ENCODE measurements at regions not wholly inside any gene's neighbourhood (a gene's known extent, or its start where the extent isn't known, plus 50 kb on each side); places are given as distances from the start of the nearest gene placed in this dataset.
A peak's percentile ranks its signal among the peaks of the same experiment; 100 is the strongest.

DNA sequence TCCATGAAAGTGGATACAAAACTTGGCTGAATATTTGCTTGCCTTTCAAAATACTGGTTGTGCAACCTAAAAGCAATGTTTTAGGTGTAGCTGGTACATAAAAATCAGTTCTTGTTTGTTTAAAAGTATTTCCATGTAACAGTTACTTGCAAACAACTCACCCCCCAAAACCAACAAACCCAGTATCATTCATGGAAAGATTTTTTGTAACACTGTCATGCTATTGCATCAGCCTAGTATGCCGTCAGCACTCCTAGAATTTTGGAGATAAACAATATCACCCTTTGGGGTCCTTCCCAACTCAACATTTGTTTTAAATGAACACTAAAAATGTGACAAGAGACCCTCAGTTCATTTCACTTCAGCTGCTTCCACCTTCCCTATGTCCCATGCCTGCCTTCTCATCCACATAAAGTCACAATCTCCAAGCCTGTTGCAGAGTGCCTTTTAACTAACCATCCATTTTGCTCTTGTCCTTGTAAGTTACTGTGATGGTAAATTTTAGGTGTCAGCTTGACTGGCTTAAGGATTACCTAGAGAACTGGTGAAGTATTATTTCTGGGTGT is 425.3 kb downstream of the DUSP10 start:
- no peak for DNase-seq

DNA sequence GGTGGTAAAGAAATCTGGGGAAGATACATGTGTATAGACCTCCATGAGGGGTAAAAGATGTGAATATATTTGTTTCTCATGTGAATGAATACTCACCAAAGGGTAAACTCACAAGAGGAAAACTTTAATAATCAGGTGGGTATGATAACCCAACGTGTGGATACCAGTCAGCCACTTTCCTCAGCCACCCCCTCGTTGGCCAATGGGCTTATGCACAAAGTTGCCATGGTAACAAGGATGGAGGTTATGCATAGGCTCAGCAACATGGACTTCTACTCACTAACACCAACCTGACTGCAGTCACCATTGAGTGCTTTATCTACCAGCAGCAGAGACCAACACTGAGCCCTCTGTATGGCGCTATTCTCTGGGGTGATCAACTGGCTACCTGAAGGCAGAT is 424.4 kb downstream of the DUSP10 start:
- no peak for DNase-seq

- no peak for DNase-seq
Measured at GRCh38 chr1:221327954-221328353, 413.9 kb downstream of the DUSP10 start.

GRCh38 chr1:221328371-221328770 is 413.5 kb downstream of the DUSP10 start:
- DNase-seq, result no peak

GRCh38 chr1:221331273-221332183 is 410.4 kb downstream of the DUSP10 start:
- no peak for DNase-seq

DNA sequence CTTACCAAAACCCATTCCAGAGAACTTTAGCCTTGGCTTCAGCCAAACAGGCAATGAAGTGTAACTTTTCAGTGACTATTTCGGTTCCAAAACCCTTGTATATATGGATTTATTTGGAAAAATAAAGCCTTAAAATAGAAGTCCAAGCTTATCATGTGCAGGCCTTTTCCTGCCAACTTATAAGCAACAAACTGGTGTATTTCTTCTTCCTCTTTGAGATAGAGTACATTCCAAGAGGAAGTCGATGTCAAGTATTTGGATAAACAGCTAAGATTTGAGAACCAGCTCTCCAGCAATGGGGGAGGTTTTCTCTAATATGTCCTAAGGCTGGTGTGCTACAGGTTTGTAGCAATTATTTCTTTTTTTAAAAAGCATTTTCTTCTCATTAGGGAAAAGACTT is 407.8 kb downstream of the DUSP10 start:
- no peak for DNase-seq

GRCh38 chr1:221335161-221336101 is 406.5 kb downstream of the DUSP10 start:
- peak; percentile 1 for DNase-seq

DNA sequence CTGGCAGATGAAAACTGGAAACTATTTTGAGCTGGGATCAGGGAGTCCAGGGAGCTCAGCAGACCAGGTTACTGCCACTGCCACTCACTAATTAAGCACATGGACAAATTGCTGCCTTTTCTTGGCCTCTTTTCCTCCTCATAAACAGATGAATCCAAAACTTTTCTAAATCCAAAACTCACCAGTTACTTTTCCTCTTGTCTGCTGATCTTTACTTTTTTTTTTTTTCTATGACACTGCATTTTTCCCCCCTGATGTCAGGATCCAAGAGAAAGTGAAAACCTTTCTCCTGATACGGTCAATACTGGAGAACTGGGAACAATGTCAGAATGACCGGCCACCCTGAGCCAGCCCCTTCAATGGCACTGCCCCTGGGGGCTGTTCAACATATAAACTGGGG is 405.8 kb downstream of the DUSP10 start:
- no peak for DNase-seq

DNA sequence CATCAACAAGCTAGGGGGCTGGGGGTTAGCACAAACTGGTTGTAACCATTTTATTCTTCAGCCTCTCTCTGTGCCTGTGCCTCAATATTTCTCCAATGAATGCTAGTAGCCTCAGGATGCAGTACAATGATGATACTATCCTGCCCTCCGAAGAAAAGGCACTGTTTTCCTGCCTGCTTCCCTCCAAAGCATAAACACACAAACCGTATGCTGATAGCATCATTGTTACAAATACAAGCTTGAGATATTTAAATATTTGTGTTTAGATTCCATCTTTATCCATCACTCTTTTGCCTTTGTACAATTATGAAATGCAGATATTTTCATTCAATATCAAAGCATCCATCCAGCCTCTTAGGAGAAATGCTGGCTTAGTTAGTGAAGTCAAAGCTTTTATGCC is 404.8 kb downstream of the DUSP10 start:
- no peak for DNase-seq

DNA sequence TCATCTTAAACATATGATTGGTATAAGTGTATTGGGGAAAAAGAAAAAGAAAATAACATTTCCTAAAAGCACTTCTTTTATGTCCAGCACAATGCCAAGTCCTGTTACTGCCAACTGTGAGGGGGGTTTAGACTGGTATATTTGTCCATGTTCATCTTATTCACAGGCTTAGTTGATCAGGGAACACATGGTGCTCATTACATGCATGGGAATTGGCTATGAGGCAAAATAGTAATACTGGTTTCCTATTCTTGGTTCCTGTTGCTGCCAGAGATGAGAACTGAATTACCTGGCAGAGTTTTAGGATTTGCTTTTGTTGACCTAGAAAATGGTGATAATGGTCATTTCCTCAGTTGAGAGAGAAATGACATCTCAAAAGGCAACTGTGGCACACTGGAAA is 398.8 kb downstream of the DUSP10 start:
- DNase-seq, result no peak

DNA sequence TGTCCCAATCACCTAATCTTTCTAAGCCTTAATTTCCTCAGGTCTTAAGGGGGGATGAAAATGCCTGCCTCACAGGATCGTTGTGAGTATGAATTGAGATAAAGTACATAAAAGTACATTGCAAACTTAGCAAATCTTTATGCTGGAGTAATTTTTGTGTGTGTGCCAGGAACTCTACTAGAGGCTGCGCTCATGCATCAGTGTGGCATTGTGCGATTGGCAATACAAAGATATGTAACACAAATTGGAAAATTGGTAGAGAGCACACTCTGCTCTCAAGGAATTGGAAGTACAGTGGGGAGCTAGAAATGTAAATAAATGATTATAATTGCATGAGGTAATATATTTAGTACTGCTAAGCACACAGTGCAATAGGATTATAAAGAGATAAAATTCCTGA is 398.3 kb downstream of the DUSP10 start:
- DNase-seq, result no peak

- no peak for DNase-seq
Measured at GRCh38 chr1:221344693-221345092, 397.2 kb downstream of the DUSP10 start.

- DNase-seq, result no peak
Measured at GRCh38 chr1:221347706-221348105, 394.2 kb downstream of the DUSP10 start.

DNA sequence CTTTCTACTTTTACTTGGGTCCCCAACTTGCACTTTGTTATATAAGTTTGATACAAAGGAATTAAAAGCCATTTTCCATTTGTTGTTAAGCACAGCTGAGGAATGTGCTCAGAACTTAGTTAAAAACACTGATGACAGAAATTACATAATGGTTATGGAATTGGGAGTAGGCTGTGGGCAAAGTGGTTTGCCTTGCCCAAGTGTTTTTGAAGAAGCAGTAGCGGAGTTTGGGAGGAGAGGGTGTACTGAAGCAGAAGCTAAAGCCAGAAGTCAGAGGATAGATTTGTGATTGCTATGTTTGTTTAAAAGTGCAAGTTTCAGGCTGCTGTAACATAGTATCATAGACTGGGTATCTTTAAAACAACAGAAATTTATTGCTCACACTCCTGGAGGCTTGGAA is 391.8 kb downstream of the DUSP10 start:
- no peak for DNase-seq

DNA sequence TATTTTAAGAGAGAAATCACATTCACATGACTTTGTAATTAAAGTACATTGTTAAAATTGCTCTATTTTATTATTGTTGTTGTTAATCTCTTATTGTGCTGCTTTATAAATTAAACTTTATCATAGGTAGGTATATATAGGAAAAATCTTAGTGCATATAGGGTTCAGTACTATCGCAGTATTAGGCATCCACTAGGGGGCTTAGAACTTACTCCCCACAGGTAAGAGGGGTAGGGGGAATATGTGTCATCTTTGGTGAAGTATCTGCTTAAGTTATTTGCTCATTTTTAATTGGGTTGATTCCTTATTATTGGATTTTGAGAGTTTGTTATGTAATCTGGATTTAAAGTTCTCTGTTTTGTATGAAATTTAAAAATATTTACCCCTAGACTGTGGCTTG is 385.2 kb downstream of the DUSP10 start:
- DNase-seq, result no peak

- no peak for DNase-seq
Measured at GRCh38 chr1:221363039-221363438, 378.9 kb downstream of the DUSP10 start.

DNA sequence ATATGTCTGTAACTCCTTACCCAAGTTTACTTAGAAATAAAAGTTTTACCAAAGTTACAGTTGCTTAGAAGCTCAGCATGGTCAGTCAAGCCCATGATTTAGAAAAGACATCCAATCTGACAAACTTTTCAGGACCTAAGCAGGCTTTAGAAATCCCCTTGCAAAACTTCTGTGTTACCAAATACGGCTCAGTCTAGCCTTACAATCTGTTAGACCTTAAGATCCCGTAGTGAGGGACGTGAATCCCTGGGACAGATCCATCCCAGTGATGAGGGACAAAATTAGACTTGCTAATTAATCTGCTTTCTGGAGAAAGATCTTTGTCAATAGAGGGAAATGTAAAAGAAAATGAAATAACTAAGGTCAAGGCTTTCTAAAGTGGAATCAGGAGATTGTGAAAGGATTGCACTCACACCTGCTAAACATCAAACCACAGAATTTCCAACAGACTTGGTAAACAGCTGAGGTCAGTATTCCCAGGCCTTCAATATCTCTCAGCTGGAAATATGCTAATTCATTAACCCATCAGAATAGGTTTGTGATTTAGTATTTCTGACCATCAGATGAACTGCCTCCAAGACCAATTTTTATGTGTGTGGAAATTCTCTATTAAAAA is 375.3 kb downstream of the DUSP10 start:
- DNase-seq, result no peak

GRCh38 chr1:221371705-221372104 is 370.2 kb downstream of the DUSP10 start:
- no peak for DNase-seq

DNA sequence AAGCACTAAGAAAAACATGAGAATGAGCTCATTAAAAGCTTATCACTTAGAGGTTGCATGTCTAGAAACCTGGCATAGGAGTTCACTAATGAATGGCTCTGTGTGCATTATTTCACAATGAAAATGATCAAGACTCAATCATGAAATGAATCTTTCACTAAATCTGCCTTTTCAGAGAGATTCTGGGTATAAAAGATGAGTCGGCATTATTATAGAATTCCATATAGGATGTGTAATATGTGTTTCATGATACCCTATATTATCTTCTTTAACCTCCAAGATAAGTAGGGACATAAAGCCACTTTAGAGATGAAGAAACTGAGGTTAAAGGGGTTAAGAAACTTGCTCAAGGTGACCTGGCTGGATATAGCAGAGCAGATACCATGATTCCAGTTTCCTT is 368.1 kb downstream of the DUSP10 start:
- no peak for DNase-seq

DNA sequence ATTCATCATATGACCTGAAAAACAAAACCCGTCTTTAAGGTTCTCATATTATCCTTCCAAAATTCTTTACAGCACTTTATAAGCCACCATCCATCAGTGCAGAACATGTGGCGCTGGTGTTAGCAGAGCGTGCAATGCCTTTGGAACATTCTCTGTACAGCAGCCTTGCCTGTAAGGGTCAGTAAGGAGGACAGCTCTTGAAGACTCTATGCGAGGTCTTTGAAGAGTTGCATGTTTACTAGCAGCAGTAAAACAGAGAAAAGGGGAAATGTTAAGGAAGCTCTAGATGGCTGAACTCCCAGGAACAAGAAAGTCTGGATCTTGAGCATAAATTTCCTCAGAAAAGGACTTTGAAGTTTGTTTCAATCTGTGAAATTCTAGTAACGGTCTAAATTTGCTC is 365.6 kb downstream of the DUSP10 start:
- DNase-seq, result no peak

- no peak for DNase-seq
Measured at GRCh38 chr1:221381910-221382623, 359.8 kb downstream of the DUSP10 start.

DNA sequence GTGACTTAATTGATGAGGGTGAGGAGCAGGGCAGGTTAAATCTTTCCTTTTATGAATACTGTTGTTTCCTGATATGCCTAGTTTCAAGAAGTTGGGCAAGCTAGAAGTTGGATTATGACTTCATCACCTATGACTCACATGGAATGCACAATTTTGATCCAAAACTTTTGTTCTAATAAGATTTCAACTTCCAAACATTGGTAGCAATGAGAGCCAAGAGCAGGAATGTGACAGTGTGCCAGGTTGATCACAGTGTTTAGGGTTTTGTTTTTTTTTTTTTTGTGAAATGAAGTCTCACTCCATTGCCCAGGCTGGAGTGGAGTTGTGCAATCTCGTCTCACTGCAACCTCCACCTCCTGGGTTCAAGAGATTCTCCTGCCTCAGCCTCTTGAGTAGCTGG is 349.4 kb downstream of the DUSP10 start:
- DNase-seq, result no peak
